Activated CD4-positive, alpha-beta T cell treated with anti-CD3 and anti-CD28 coated beads, Interleukin-10, Interleukin-2, amounts not matched to agents 100 ng/mL and 50 ng/mL, durations not matched to agents 16 hours and 8 hours (primary cell): ENCODE measurements at regions not wholly inside any gene's neighbourhood (a gene's known extent, or its start where the extent isn't known, plus 50 kb on each side); places are given as distances from the start of the nearest gene placed in this dataset.

ENCODE experiments used
- DNase-seq: peaks from one replicate; pipeline ENCODE4 v3.0.0-alpha.2; 2020

DNA sequence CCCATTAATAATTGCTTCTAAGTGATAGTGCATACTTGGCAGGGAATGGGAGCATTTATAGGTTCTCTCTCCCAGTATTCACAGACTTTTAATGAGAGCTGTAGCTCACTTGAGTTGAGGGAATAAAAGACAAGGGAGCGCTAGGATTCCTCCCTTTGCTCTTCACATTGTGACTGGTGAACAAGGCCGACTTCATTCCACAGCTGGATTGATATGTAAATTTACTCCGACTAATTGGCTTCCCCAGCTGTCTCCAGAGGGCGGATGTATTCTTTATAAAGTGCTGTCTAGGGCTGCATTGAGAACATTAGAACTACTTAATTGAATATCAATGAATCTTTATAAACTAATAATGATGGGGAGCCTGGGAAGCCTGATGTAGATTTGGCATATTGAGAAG is 63.4 kb downstream of the GPR50 start:
- no peak for DNase-seq

GRCh38 chrX:151240237-151240636 is 63.9 kb downstream of the GPR50 start:
- no peak for DNase-seq

GRCh38 chrX:151268836-151269235 is 92.5 kb downstream of the GPR50 start:
- DNase-seq: no peak

DNA sequence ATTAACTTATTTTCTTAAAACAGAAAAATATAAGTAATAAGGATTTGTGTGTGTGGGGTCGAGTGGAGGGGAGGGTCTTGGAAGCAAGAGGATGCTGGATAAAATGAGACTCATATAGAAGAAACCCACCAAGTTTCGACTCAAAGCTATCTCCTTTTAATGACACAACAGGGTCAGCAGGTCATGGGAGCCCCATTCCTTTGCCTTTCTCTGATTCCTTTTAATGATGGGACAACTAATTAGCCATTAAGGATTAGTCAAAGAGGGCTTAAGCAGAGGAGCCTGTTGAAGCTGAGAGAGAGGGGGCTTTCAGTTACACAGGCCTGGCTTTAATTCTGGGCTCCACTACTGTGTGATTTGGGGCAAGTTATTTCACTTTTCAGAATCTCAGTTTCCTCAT is 102.8 kb downstream of the GPR50 start:
- DNase-seq: no peak

DNA sequence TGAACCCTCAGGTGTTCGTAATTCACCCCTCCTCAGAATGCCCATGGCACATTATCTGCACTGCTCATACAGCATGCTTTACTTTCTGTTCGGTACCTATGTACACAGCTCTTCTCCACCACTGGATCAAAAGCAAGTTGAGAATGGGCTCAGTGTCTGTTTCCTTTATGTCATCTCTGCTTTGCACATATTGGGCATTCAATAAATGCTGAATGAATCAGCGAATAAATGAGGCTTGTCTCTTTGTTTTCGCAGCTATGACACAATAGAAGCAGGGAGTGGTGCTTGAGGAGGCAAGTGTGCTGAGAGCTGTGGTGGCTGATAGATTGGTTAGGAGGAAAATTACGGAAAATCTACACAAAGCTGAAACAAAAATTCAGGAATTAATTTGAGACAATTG is 109.1 kb upstream of the VMA21 start:
- DNase-seq: no peak

DNA sequence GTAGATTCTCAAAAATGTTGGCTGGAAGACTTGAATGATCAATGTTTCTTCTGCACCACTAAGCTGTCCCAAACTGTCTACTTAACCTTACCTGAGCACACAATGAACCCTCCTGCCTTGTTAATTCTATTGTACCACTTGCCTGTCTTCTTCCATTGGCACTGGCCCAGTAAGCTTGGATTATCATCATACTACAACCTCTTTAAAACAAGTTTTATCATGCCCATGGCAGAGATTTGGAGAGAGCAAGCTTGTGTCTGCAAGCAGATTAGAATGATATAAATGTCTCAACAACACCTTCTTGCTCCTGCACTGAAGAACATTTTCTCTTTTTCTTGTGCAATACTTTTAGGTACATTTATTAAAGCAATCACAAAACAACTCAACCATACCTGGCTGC is 74.0 kb upstream of the VMA21 start:
- no peak for DNase-seq

DNA sequence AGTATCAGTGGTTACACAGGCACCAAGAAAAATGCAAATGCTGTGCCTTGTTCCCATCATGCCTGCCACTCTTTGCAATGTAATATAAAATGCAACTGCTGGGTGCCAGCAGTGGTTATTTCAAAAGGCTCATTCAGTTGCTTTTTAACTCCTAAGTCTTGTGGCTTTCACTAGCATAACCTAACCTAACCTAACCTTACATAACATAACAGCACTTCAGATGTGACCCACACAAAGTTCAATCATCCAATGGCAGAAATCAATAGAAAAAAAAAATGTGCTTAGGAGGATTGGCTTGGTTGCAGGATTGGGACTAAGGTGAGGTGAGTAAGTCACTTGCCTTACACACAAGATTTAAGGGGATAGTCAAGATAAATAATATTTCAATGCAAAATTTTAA is 60.2 kb upstream of the VMA21 start:
- no peak for DNase-seq

- peak; percentile 16 for DNase-seq
Observed at GRCh38 chrX:151346931-151347543, 50.0 kb upstream of the VMA21 start.
